ENCODE measurements at regions not wholly inside any gene's neighbourhood (a gene's known extent, or its start where the extent isn't known, plus 50 kb on each side); places are given as distances from the start of the nearest gene placed in this dataset.

DNA sequence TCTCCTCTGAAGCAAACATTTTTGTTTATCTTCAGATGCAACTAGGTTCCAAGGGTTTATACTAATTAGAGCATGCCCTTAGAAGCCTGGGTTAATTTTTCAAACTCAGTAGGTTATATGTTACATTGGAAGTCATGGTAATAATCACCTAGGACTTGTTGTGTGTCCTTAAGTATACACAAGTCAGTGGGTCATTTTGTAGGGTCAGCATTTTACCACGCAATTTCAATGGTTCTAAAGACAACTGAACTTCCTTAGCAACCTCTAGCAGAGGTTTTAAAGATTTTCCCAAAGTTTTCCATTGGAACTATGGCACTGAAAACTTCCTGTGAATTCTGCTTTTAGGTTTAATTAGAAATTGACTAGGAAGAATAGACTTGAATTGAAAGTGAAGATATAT lies 99.6 kb upstream of the NANOGP8 start:
- TF ChIP-seq, protein P1, sequence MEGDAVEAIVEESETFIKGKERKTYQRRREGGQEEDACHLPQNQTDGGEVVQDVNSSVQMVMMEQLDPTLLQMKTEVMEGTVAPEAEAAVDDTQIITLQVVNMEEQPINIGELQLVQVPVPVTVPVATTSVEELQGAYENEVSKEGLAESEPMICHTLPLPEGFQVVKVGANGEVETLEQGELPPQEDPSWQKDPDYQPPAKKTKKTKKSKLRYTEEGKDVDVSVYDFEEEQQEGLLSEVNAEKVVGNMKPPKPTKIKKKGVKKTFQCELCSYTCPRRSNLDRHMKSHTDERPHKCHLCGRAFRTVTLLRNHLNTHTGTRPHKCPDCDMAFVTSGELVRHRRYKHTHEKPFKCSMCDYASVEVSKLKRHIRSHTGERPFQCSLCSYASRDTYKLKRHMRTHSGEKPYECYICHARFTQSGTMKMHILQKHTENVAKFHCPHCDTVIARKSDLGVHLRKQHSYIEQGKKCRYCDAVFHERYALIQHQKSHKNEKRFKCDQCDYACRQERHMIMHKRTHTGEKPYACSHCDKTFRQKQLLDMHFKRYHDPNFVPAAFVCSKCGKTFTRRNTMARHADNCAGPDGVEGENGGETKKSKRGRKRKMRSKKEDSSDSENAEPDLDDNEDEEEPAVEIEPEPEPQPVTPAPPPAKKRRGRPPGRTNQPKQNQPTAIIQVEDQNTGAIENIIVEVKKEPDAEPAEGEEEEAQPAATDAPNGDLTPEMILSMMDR (IDR thresholded peaks at IDR 0.05), result no peak
- no peak for TF ChIP-seq POLR2A (IDR thresholded peaks at IDR 0.05)
